HG03064 (cell line): ENCODE measurements at regions not wholly inside any gene's neighbourhood (a gene's known extent, or its start where the extent isn't known, plus 50 kb on each side); places are given as distances from the start of the nearest gene placed in this dataset.

ENCODE experiments used
- ATAC-seq: cut with Tn5 transposase; IDR thresholded peaks from one replicate; pipeline ENCODE4 v1.9.1; 2021; ENCODE audit warnings: low read depth; ENCODE audit not compliant: unreplicated experiment

GRCh38 chr9:87115785-87116184 is 168.5 kb upstream of the GAS1 start:
- no peak for ATAC-seq

DNA sequence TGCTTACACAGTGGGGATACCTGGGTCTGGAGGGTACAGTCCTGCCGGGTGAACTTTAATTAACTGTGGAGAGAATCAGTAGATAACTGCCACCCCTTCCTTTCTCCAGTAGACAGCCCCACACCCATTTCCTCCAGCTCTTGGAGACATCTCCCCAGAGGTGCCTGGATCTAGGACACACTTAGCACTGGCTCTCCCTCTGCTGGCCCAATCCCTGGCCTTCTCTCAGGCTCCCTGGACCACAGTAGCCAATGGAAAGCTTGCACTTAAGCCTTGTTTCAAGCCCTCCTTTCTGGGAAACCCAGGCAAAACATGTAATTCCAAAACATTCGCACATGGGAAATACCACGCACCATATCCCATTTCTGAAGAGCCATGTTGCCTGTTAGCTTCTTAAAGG is 169.2 kb upstream of the GAS1 start:
- ATAC-seq: no peak

GRCh38 chr9:87118594-87118993 is 171.3 kb upstream of the GAS1 start:
- no peak for ATAC-seq

GRCh38 chr9:87119328-87119881 is 172.1 kb upstream of the GAS1 start:
- ATAC-seq: no peak

GRCh38 chr9:87120610-87121009 is 173.3 kb upstream of the GAS1 start:
- no peak for ATAC-seq

DNA sequence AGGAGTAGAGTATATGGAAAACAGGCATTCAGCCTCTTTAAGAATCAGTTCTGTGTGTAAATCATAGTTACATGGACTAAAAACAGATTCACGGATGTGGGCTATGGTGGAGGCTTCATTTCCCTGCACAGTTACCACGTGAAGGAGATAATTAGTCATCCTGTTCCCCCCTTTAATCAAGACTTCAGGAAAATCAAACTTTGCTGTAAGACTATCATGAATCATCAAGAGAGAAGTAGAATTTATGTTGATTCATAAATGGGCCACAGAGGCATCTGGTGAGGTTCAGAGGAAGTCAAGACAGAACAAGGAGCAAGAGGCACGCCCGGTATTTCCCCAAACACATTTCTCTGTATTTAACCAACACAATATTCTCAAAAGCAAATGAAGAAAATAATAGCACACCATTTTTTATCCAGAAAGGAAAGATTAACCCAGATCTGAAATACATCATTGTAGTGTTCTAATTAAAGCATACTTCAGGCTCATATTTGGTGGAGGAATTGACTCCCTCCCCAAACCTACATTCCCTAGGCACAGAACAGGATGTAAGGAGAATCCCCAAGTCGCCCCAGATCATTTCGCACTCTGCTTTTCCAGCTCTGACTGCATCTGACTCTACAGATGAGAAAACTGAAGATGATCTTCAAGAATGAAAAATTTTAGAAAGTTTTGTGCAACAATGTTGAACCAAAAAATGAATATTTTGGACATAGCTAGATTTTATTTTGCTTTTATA is 175.8 kb upstream of the GAS1 start:
- no peak for ATAC-seq

GRCh38 chr9:87123830-87124229 is 176.5 kb upstream of the GAS1 start:
- ATAC-seq: no peak

- no peak for ATAC-seq
These were observed 178.5 kb upstream of the GAS1 start for GRCh38 chr9:87125819-87126218.

DNA sequence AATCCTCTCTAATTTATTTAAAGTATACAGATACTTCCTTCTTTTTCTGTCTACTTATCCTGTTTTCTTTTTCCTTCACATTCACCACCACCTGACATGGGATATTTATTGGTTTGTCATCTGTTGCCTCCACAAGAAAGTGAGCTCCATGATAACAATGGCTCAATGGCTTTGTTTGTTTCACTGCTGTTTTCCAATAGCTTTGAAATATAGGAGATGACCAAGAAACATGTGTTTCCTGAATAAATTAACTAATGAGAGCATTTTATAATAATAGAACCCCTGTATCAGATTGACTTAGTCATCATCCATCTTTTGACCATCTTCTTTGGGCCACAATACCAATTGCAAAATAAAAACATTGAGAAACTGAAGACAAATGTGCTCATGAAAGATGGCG is 180.2 kb upstream of the GAS1 start:
- no peak for ATAC-seq

- no peak for ATAC-seq
These were observed 180.8 kb upstream of the GAS1 start for GRCh38 chr9:87127978-87128614.

DNA sequence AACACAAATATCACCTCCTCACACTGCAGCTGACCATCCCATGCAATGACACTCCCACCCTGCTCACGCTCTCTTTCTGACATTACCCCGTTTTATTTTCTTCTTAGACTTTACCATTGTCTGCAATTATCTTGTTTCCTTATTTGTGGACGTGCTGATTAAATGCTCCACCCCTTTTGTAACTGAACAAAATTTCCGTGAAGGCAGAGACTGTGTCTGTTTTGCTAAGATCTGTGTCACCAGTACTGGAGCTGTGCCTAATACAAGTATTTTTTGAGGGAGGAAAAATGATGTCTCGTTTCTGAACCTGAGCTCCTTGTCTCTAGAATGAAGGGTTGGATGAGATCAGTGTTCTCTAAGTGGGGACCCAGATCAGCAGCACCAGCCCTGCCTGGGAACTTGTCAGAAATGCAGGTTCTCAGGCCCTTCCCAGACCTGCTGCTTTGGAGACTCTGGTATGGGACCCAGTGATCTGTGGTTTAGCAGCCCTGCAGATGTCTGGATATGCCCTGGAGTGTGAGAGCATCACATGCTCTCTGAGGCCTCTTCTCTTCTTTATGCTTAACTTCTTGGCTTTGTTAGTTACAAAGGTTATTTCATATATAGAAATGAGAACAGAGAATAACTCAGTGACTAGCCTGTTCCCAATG is 181.7 kb upstream of the GAS1 start:
- ATAC-seq: no peak

- ATAC-seq: no peak
These were observed 187.8 kb upstream of the GAS1 start for GRCh38 chr9:87135074-87135473.

DNA sequence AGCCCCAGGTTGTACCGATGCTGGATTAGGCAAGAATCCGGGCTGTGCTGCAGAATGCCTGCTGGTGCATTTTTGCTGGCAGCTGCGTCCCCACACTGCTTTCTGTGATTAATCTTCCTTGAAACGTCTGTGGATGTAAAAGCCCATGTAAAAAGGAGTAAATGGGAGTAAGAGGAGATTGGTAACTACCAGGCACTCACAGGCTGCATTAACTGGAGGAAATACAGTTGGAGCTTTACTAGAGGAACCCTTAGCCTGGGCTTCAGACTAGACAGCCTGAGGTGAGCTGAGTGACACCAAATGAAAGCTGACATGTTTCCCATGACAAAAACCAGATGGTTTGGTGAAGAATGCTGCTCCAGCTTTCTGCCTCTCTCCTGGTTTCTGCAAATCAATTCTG is 190.4 kb upstream of the GAS1 start:
- no peak for ATAC-seq

GRCh38 chr9:87138128-87139040 is 191.1 kb upstream of the GAS1 start:
- no peak for ATAC-seq

- no peak for ATAC-seq
These were observed 191.9 kb upstream of the GAS1 start for GRCh38 chr9:87139099-87139730.

- ATAC-seq: no peak
These were observed 192.8 kb upstream of the GAS1 start for GRCh38 chr9:87140142-87140541.

DNA sequence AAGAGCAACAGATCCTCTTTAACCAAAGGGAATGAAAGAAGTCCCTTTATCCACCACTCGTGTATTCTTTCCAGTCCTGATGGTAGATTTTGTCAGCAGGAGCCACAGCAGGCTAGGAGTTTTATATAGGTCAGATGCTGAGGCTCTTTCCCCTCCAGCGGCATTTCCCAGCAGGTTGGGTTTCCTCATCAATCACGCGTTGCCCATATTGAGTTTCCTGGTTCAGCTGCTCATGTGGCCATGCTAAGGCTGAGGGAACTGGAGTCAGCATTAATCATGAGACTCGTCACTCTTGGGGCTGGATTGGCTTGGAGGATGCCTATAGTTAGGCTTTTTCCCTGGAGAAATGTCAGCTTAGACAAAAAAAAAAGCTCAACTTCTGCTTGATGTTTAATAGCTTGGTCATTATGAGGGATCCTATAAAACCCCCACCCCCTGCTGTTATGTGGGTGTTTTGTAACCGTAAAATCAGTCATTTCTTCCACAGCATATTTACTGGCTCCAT is 193.4 kb upstream of the GAS1 start:
- ATAC-seq: no peak

- ATAC-seq: no peak
These were observed 193.8 kb upstream of the GAS1 start for GRCh38 chr9:87141124-87141523.

DNA sequence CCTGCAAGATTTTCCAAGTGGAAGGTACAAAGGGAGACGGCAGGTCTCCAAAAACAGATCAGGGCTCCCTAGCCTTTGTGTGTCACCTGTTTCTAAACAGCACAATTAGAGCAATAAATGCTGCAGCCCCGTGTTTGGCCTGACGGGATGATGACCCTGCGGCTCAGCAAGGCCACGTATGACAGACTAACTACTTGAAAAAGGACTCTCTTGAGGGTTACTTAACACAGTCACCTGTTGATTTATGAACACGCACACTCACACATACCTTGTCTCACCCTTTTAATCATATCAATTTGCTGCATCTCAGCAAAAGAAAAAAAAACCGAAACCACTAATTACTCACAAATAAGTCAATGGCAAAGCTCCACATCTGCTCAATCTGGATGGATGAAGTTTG is 199.6 kb upstream of the GAS1 start:
- no peak for ATAC-seq

GRCh38 chr9:87147839-87148238 is 200.5 kb upstream of the GAS1 start:
- ATAC-seq: no peak
